Endothelial cell of umbilical vein (primary cell): ENCODE measurements at regions not wholly inside any gene's neighbourhood (a gene's known extent, or its start where the extent isn't known, plus 50 kb on each side); places are given as distances from the start of the nearest gene placed in this dataset.

Source experiments
- BruUV-seq: library from RNA; stranded (reverse); fragments of 400-500 nt; replicated peaks from 2 replicates; lab custom pipeline; 2021; lab: Mats Ljungman, UMichigan
- CTCF ChIA-PET: fragments of 300-600, 350-600 bp; sonication (Branson Sonifier 250); formaldehyde crosslinking; loops from one replicate; lab custom pipeline; 2021; ENCODE audit warnings: antibody characterized with exemption, inconsistent platforms; lab: Charles Lee
- POLR2A ChIA-PET: fragments of 300-600, 350-600 bp; sonication (Branson Sonifier 250); formaldehyde crosslinking; loops from one replicate; lab custom pipeline; 2021; ENCODE audit warnings: antibody characterized with exemption, inconsistent platforms; lab: Charles Lee
- DNase-seq: peaks from one replicate; pipeline ENCODE4 v3.0.0-alpha.2; 2011; ENCODE audit warnings: low read depth, low spot score
- FAIRE-seq: peaks from 2 replicates; lab custom pipeline; 2011; peaks lifted over from hg19 to GRCh38; lab: Jason Lieb, UNC
- H2AFZ ChIP-seq: 2 replicates; pipeline ENCODE4 v1.6.0; 2012; ENCODE audit warnings: low read depth, low read length, control low read depth, inconsistent platforms
- H3K27ac ChIP-seq: 2 replicates; pipeline ENCODE4 v1.5.1; 2011; ENCODE audit warnings: low read depth, mild to moderate bottlenecking, control low read depth, low read length, moderate library complexity; ENCODE audit not compliant: insufficient read depth
- H3K27me3 ChIP-seq, 2 experiments: 2 replicates each; pipeline versions ENCODE4 v1.6.0 to v1.6.1; 2011; ENCODE audit warnings: low read length in 2 of 2, mixed read lengths in 1 of 2; ENCODE audit not compliant: control insufficient read depth in 2 of 2, insufficient read depth in 2 of 2
- H3K36me3 ChIP-seq, 2 experiments: 2 replicates in 1 of 2; 3 replicates in 1 of 2; pipeline ENCODE4 v1.5.1; 2011; ENCODE audit warnings: low read length in 2 of 2, mild to moderate bottlenecking in 1 of 2, moderate library complexity in 1 of 2; ENCODE audit not compliant: control insufficient read depth in 2 of 2, insufficient read depth in 2 of 2; ENCODE audit errors: extremely low read depth in 1 of 2
- H3K4me1 ChIP-seq: 3 replicates; pipeline ENCODE4 v1.5.1; 2011; ENCODE audit warnings: mild to moderate bottlenecking, low read length; ENCODE audit not compliant: control insufficient read depth, insufficient read depth; ENCODE audit errors: extremely low read depth
- H3K4me2 ChIP-seq: 2 replicates; pipeline ENCODE4 v1.6.1; 2011; ENCODE audit warnings: low read length, control low read depth, mixed read lengths; ENCODE audit not compliant: insufficient read depth
- H3K4me3 ChIP-seq, 3 experiments: fragments of 200-600 bp in 1 of 3; sonication (generic), shearing (Covaris generic) in 1 of 3; replicated peaks in 1 of 3; 2 replicates each; pipeline ENCODE4 v1.5.1; 2011 to 2016; ENCODE audit warnings: control low read depth in 3 of 3, low read length in 3 of 3, mild to moderate bottlenecking in 2 of 3, inconsistent platforms in 1 of 3, low read depth in 1 of 3, moderate library complexity in 1 of 3; ENCODE audit not compliant: insufficient read depth in 1 of 3
- H3K79me2 ChIP-seq: 2 replicates; pipeline ENCODE4 v1.6.0; 2012; ENCODE audit warnings: low read length, inconsistent platforms; ENCODE audit not compliant: control insufficient read depth, insufficient read depth
- H3K9ac ChIP-seq: replicated peaks from 2 replicates; pipeline ENCODE3; 2011; ENCODE audit warnings: low read length, control low read depth; ENCODE audit not compliant: insufficient read depth; ENCODE audit errors: extremely low read depth
- H3K9me1 ChIP-seq: replicated peaks from 3 replicates; pipeline ENCODE4 v1.6.0; 2011; ENCODE audit warnings: mild to moderate bottlenecking, low read length; ENCODE audit not compliant: control insufficient read depth, insufficient read depth; ENCODE audit errors: extremely low read depth
- H3K9me3 ChIP-seq: replicated peaks from 2 replicates; pipeline ENCODE4 v1.5.1; 2012; ENCODE audit warnings: low read length, inconsistent platforms; ENCODE audit not compliant: control insufficient read depth, insufficient read depth
- H4K20me1 ChIP-seq: replicated peaks from 2 replicates; pipeline ENCODE3; 2011; ENCODE audit warnings: mild to moderate bottlenecking, low read length; ENCODE audit not compliant: control insufficient read depth, insufficient read depth; ENCODE audit errors: extremely low read depth
- EZH2 ChIP-seq: IDR thresholded peaks from 2 replicates; pipeline ENCODE4 v1.6.1; 2012; ENCODE audit warnings: borderline replicate concordance, low read depth, mild to moderate bottlenecking, moderate library complexity, low read length, inconsistent platforms; ENCODE audit not compliant: severe bottlenecking
- FOS ChIP-seq: IDR thresholded peaks from 2 replicates; pipeline ENCODE4 v1.6.1; 2011; ENCODE audit warnings: mild to moderate bottlenecking, low read length, moderate library complexity, borderline replicate concordance; ENCODE audit not compliant: insufficient read depth
- GATA2 ChIP-seq: IDR thresholded peaks from 2 replicates; pipeline ENCODE4 v1.7.0; 2011; ENCODE audit warnings: low read depth, mild to moderate bottlenecking, moderate library complexity, mixed read lengths, low read length; ENCODE audit not compliant: insufficient read length, insufficient read depth
- JUN ChIP-seq: IDR thresholded peaks from 2 replicates; pipeline ENCODE4 v1.6.1; 2011; ENCODE audit warnings: borderline replicate concordance, low read depth; ENCODE audit not compliant: insufficient read length, insufficient read depth
- MYC ChIP-seq: IDR thresholded peaks from one replicate; pipeline ENCODE4 v1.6.1; 2011; ENCODE audit warnings: mild to moderate bottlenecking, low read depth, low read length
- POLR2A ChIP-seq: IDR thresholded peaks from 2 replicates; pipeline ENCODE4 v1.6.1; 2012; ENCODE audit warnings: low read depth, mild to moderate bottlenecking, control low read depth, low read length
- POLR2AphosphoS5 ChIP-seq: IDR thresholded peaks from 2 replicates; pipeline ENCODE4 v1.6.1; 2012; ENCODE audit warnings: low read depth, mild to moderate bottlenecking, control low read depth, low read length, moderate library complexity; ENCODE audit not compliant: insufficient read depth
- dilution Hi-C: fragments of 300-500 bp; cut with MboI; formaldehyde crosslinking; loops from one replicate; pipeline ENCODE4 v1.15.0; 2019; ENCODE audit warnings: low sequenced_read_pairs; ENCODE audit not compliant: extremely low pct_ligation_motif_present
- intact Hi-C: fragments of 100-400 bp; cut with micrococcal nuclease; formaldehyde crosslinking; loops from one replicate; pipeline ENCODE4 v1.10.0; 2022
- TF ChIP-seq, protein P1 (sequence below): IDR thresholded peaks from 2 replicates; pipeline ENCODE4 v1.6.1; 2011; ENCODE audit not compliant: insufficient read depth, insufficient read length
- TF ChIP-seq, protein P2 (sequence below), 2 donors: IDR thresholded peaks; 1 replicate in 1 of 2; 2 replicates in 1 of 2; pipeline ENCODE4 v1.5.1; 2011; ENCODE audit warnings: low read length in 2 of 2, mild to moderate bottlenecking in 2 of 2, moderate library complexity in 2 of 2, control low read depth in 1 of 2, inconsistent platforms in 1 of 2, low read depth in 1 of 2; ENCODE audit not compliant: insufficient read depth in 1 of 2; ENCODE audit errors: extremely low read depth in 1 of 2

DNA sequence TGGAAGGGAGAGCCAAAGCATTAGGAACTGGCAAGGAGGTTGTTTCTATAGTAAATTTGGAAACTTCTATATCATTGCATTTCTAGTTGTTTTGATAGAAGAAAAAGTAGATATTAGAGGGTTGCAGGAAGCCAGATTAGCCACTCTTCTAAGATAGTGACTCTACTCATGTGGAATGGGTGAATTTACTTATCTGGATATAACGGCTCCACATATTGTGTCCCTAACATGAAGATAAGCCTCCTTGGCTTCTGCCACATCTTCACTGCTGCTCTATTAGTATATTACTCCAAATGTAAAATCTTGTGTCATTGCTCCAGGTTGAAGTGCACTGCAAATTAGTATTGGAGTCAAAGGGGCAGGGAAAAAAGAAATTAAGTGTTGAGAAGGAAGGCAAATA lies 283.3 kb downstream of the CASP12 start:
- no peak overlapping the region for H3K4me3 ChIP-seq
- H3K4me2 ChIP-seq, result no peak overlapping the region
- H3K79me2 ChIP-seq, result no peaks in the 10 kb centered on the region
- no peaks in the 10 kb centered on the region for H3K9me1 ChIP-seq
- ChIA-PET POLR2A (no interaction called here), CTCF (interaction anchor here (2.9 kb wide), 1 partner anchor 1248 kb away, joined by 17 read pairs; no protein-coding TSS in a partner anchor)
- TF ChIP-seq, protein P1, sequence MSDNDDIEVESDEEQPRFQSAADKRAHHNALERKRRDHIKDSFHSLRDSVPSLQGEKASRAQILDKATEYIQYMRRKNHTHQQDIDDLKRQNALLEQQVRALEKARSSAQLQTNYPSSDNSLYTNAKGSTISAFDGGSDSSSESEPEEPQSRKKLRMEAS, result no peak
- no peak for TF ChIP-seq MYC
- no peak for TF ChIP-seq GATA2
- no peak for TF ChIP-seq JUN
- no peak for TF ChIP-seq FOS
- no peak for TF ChIP-seq POLR2A
- TF ChIP-seq EZH2, result no peak
- TF ChIP-seq, protein P2, sequence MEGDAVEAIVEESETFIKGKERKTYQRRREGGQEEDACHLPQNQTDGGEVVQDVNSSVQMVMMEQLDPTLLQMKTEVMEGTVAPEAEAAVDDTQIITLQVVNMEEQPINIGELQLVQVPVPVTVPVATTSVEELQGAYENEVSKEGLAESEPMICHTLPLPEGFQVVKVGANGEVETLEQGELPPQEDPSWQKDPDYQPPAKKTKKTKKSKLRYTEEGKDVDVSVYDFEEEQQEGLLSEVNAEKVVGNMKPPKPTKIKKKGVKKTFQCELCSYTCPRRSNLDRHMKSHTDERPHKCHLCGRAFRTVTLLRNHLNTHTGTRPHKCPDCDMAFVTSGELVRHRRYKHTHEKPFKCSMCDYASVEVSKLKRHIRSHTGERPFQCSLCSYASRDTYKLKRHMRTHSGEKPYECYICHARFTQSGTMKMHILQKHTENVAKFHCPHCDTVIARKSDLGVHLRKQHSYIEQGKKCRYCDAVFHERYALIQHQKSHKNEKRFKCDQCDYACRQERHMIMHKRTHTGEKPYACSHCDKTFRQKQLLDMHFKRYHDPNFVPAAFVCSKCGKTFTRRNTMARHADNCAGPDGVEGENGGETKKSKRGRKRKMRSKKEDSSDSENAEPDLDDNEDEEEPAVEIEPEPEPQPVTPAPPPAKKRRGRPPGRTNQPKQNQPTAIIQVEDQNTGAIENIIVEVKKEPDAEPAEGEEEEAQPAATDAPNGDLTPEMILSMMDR (IDR thresholded peaks at IDR 0.05; ENCODE audit: extremely low read depth in 1 of 2, insufficient read depth in 1 of 2, low read depth in 1 of 2, low read length in 2 of 2), result no peak
- no peak for TF ChIP-seq POLR2AphosphoS5
- H3K36me3 ChIP-seq, result no peaks in the 10 kb centered on the region
- intact Hi-C loops (no loop called here), dilution Hi-C loops (no loop called here)
- H3K9ac ChIP-seq, result no peak overlapping the region
- no peaks in the 10 kb centered on the region for H4K20me1 ChIP-seq
- no peak overlapping the region for H3K27ac ChIP-seq
- H3K27me3 ChIP-seq, result no peaks in the 10 kb centered on the region
- no TSS peak for BruUV-seq
- no peak for FAIRE-seq
- H3K4me1 ChIP-seq, result peaks cover 2% of the 10 kb centered on the region
- no peaks in the 10 kb centered on the region for H3K9me3 ChIP-seq
- no peak overlapping the region for H2AFZ ChIP-seq
- no peak for DNase-seq
